Activated CD8-positive, alpha-beta memory T cell treated with anti-CD3 and anti-CD28 coated beads, Interleukin-2, amount 50 U/mL, for 48 hours (primary cell): ENCODE measurements at regions not wholly inside any gene's neighbourhood (a gene's known extent, or its start where the extent isn't known, plus 50 kb on each side); places are given as distances from the start of the nearest gene placed in this dataset.

Experiments
- DNase-seq: peaks from one replicate; pipeline ENCODE4 v3.0.0-alpha.2; 2020

DNA sequence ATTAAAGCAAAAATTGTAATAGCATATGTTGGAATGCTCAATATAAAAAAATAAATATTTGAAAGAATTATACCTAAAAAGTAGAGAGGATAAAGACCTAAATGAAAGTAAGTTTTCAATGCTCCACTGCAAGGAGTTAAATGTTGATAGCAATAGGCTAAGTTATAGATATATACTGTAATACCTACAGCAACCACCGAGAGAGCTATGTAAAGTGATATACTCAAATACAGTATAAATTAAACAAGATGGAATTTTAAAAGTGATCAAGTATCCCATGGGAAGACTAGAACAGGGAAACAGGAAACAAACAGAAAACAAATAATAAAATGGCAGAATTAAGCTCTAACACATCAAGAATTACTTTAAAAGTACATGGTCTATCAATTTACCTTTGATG, 73.9 kb downstream of the CASP3 start:
- DNase-seq: no peak

GRCh38 chr4:184574861-184575260, 74.4 kb downstream of the CASP3 start:
- no peak for DNase-seq

GRCh38 chr4:184573701-184574100, 75.5 kb downstream of the CASP3 start:
- no peak for DNase-seq

GRCh38 chr4:184568770-184569169, 80.5 kb downstream of the CASP3 start:
- DNase-seq: no peak

DNA sequence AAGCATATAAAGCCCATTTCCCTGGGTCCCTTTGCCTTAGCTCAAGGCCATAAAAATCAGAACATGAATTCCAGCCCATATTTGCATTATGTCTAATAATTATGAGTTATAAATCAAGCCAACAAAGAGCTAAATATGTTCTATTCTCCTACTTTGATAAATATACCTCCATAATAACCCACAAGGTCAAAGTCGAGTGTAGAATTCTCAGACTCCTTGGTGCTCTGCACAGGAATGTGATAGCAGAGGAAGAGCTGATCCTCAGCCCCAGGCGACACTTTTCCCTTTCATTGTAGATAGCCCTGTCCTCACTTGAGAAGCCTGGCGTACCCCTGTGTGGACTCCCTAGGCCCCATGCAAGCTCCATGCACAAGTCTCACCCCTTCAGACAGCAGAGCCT, 85.6 kb downstream of the CASP3 start:
- no peak for DNase-seq

DNA sequence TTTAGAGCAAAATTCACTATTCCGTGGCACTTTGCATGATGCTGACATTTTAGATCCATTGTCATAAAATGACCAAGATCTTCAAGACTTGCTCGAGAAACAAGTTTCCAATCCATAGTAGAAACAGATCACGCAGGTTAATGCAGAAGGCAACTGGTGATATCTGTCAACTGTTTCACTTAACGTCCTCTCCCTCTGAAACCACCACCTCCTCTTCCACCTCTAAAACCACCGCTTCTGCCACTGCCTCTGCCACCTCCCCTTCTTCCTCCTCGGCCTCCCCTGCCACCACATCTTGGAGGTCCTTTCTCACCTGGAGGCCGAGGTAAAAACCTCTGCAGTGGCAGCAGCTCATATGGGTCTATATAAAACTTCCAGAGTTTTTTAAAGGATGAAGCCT, 84.6 kb upstream of the IRF2 start:
- no peak for DNase-seq

DNA sequence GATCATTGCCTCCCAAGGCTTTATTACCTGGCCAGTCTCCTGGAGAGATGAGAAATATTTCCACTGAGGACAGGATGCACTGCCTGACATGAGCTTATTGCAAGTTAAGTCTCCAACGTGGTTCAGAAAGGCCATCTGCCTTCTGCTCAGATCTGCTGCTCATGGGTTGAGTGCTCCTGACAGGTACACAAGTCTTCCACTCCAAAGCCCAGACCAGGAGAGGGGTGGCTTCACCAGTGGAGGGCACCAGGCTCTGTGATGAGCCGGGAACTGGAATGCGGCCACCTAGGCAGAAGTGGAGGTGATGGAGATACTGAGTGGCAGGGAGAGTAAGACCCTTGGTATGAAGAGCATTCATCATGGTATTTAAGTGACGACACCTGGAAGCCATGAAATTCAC, 79.5 kb upstream of the IRF2 start:
- no peak for DNase-seq

GRCh38 chr4:184550476-184550875, 76.1 kb upstream of the IRF2 start:
- DNase-seq: no peak

GRCh38 chr4:184548648-184549341, 74.4 kb upstream of the IRF2 start:
- no peak for DNase-seq

DNA sequence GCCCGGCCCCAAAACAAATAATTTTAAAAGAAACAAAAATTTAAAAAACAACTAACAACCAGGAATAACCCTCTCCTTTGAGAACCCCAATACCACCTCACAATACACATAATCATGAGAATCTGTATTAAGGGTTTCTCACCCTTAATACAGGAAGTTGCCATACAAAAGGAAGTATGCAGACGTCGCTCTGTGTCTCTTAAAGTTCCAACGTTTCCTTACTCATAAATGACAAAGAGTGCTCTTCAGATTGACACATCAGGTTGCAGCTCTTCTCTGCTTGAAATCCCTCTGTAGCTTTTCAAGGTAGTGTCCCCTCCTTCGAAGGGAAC, 73.9 kb upstream of the IRF2 start:
- no peak for DNase-seq

DNA sequence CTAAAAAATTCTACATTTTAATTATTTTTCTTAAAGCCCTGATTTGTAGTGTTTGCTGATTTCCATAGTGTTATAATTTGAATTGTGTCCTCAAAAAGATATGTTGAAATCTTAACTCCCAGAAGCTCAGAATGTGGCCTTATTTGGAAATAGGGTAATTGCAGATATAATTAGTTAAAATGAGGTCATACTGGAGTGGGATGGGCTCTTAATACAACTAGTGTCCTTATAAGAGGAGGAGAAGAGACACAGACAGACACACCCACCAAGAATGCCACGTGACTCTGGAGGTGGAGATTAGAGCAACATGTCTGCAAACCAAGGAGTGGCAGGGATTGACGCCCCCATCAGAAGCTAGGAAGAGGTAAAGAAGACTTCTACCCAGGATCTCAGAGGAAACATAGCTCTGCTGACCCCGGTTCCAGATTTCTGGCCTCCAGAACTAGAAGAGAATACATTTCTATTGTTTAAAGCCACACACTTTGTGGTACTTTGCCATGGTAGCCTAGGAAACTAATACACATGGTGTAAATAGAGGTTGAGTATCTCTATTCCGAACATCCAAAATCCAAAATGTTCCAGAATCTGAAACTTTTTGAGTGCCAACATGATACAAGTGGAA, 70.5 kb upstream of the IRF2 start:
- DNase-seq: no peak

DNA sequence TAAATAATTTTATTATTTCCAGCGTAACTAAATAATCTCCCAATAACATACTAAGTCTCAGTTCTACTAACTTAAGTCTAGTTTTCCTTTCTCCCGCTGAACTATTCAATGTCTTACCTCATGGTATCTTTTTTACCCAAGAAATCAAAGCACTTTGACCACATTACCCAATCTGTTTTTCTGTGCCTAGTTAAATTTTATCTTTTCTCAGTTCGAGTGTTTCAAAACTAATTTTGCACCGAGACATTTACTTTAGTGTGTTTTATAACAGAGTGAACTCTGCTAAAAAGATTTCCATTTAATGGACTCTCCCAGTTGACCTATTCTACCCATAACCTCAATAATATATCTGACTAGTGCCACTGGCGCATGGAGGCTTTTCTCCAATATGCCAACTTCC, 67.6 kb upstream of the IRF2 start:
- DNase-seq: no peak

DNA sequence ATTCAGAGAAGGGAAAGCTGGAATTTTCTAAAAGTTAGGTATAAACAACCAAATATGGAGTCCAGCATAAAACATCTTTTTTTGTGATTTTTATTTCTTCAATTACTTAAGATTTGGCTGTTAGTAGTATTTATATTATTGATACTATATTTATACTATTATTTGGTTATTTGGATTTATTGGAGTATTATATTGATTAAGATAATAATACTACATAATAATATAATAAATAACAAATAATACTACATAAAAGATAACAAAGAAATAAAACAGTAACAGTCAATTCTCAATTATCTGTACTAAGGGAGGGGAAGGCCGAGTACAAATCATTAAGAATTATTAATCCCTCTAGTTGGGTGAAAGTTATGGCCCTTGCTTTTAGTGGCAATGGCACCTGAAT, 66.0 kb upstream of the IRF2 start:
- DNase-seq: no peak

DNA sequence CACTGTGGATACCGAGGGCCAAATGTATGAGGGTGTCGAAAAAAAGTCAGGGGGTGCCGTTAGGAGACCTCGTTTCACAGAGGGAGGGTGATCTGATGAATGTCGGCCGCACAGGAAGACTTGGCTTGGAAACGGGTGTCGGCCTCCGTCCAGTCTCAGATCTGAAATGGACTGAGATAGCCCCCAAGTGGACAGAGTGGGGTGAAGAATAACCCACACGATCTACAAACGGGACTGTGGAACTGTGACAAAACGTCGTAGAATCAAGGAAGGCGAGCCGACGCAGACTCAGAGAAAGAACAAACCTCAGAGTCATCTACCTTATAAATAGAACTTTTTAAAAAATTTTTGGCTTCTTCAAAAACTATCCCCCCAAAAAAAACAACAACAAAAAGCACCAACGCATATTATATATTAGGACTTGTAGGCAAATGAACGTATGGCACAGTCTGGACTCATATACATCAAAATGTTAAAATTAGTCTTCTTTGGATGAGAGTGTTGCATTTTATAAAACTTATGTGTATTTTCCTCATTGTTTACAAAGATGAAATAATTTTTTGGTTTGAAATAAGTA, 63.8 kb upstream of the IRF2 start:
- DNase-seq: peak; percentile 79

DNA sequence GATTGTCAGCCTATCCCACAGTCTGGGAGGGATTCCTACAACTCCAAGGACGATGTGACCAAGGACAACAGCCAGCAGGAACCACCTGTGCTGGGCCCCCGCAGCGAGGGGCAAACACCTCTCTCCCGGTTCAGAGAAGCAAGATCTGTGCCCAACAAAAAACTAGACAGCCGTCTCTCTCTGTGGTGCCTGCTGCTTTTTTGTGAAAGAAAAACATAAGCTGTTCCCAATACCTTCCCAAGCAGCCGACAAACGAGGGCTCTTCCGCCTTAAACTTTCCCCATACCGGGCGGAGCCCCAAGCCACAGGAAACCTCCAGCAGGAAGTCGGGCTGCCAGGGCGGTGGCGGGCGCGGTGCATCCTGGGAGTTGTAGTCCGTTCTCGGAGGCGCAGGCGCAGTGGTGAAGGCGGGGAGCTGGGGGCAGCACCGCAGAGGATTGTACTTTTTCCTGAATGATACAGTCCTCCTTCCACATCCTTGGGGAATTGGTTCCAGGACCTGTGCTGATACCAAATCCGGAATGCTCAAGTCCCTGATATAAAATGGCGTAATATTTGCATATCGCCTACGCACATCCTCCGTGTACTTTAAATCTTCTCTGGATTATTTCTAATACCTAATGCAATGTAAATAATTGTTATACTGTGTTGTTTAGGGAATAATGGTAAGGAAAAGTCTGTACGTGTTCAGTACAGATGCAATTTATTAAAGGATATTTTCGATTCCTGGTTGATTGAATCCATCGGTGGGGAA, 63.1 kb upstream of the IRF2 start:
- peak; percentile 96 for DNase-seq

DNA sequence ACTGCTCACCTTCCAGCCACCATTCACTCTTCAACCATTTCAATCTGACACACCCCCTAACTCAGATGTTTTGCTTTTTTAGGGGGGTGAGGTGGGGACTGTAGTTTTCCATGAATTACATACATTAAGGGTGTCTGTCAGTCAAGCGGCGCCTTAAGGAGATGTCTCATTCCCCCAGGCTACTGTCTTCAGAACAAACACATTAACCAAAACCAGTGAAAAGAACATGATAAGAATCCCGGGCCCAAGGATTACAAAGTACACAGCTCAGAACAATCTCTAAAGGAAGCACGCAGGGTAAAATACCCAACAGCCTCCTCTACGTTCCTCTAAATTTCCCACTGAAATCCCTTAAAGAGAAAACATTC, 62.5 kb upstream of the IRF2 start:
- no peak for DNase-seq

GRCh38 chr4:184536065-184536880, 61.9 kb upstream of the IRF2 start:
- DNase-seq: no peak

- no peak for DNase-seq
Observed at GRCh38 chr4:184534511-184535391, 60.4 kb upstream of the IRF2 start.

- no peak for DNase-seq
Observed at GRCh38 chr4:184533908-184534307, 59.6 kb upstream of the IRF2 start.

GRCh38 chr4:184531008-184531407, 56.7 kb upstream of the IRF2 start:
- DNase-seq: no peak

DNA sequence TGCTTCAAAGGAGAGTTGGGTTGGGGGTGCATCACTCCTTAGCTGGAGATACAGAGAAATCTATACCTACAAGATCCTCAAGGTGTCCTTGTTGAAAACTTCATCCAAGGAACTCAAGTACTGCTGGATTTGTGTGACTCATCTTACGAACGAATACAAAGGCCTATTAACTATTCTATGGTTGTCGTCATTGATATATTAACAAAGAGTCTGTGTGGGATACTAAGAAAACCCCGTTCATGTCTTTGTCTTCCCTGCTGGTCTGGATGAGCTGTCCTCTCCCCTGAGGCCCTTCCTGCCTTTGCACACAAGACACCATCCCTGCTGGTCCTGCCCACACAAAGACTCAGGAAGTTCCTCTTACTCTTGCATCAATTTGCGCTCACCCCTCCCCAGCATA, 54.9 kb upstream of the IRF2 start:
- DNase-seq: no peak

- no peak for DNase-seq
Observed at GRCh38 chr4:184528713-184529112, 54.4 kb upstream of the IRF2 start.
